GM19438 (cell line): ENCODE measurements at regions not wholly inside any gene's neighbourhood (a gene's known extent, or its start where the extent isn't known, plus 50 kb on each side); places are given as distances from the start of the nearest gene placed in this dataset.
A peak's percentile ranks its signal among the peaks of the same experiment; 100 is the strongest.

ENCODE experiments used
- ATAC-seq: cut with Tn5 transposase; IDR thresholded peaks from one replicate; pipeline ENCODE4 v1.9.1; 2021; ENCODE audit warnings: low read depth; ENCODE audit not compliant: unreplicated experiment

GRCh38 chr1:38559446-38560165 lies 300.0 kb downstream of the RRAGC start:
- peak; percentile 61 for ATAC-seq

- peak; percentile 41 for ATAC-seq
Observed at GRCh38 chr1:38558500-38559445, 300.8 kb downstream of the RRAGC start.

- no peak for ATAC-seq
Observed at GRCh38 chr1:38558055-38558454, 301.5 kb downstream of the RRAGC start.

GRCh38 chr1:38555594-38555993 lies 304.0 kb downstream of the RRAGC start:
- ATAC-seq, result no peak

GRCh38 chr1:38555130-38555529 lies 304.4 kb downstream of the RRAGC start:
- no peak for ATAC-seq

- ATAC-seq, result no peak
Observed at GRCh38 chr1:38551318-38552307, 308.0 kb downstream of the RRAGC start.

- no peak for ATAC-seq
Observed at GRCh38 chr1:38549191-38549590, 310.4 kb downstream of the RRAGC start.

- no peak for ATAC-seq
Observed at GRCh38 chr1:38547321-38547720, 312.3 kb downstream of the RRAGC start.

- no peak for ATAC-seq
Observed at GRCh38 chr1:38546636-38547035, 312.9 kb downstream of the RRAGC start.

- ATAC-seq, result no peak
Observed at GRCh38 chr1:38541223-38541622, 318.3 kb downstream of the RRAGC start.

- ATAC-seq, result no peak
Observed at GRCh38 chr1:38539931-38540330, 319.6 kb downstream of the RRAGC start.

GRCh38 chr1:38538834-38539233 lies 320.7 kb downstream of the RRAGC start:
- ATAC-seq, result no peak

- no peak for ATAC-seq
Observed at GRCh38 chr1:38536089-38536488, 323.5 kb downstream of the RRAGC start.

GRCh38 chr1:38534473-38534823 lies 325.1 kb downstream of the RRAGC start:
- ATAC-seq, result no peak

- no peak for ATAC-seq
Observed at GRCh38 chr1:38533772-38534472, 325.6 kb downstream of the RRAGC start.

- no peak for ATAC-seq
Observed at GRCh38 chr1:38530957-38531356, 328.6 kb downstream of the RRAGC start.

GRCh38 chr1:38529946-38530345 lies 329.6 kb downstream of the RRAGC start:
- ATAC-seq, result no peak

- ATAC-seq, result no peak
Observed at GRCh38 chr1:38529391-38529790, 330.2 kb downstream of the RRAGC start.

GRCh38 chr1:38528623-38529022 lies 330.9 kb downstream of the RRAGC start:
- no peak for ATAC-seq

- ATAC-seq, result peak; percentile 85
Observed at GRCh38 chr1:38527373-38527966, 332.1 kb downstream of the RRAGC start.
